ENCODE measurements at regions not wholly inside any gene's neighbourhood (a gene's known extent, or its start where the extent isn't known, plus 50 kb on each side); places are given as distances from the start of the nearest gene placed in this dataset.

DNA sequence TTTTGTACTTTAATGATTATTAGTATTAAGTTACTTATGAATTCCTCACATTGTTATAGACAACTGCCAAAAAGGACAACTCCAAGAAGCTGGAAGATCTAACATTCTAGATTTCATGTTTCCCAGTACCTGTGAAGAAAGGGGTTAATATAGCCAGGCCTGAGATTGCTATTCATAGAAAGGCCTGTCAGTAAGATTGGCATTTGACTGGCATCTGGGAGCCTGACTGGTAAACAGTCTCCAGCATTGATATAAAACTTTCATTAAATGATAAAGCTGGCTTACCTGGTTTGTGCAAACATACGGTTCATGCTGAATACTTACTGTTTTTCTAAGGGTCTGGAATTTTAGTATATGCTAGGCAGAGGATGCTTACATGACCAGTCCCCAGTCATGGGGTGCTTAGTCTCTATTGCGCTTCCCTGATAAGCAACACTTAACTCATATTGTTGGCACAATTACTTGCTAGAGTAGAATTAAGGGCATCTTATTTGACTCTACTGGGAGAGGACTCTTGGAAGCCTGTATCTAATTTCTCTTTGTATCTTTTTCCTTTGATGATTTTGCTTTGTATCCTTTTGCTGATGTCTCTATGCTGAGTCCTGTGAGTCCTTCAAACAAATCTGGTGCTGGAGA, 340.4 kb upstream of the SEMA6A start:
- 57 to 75% (median 64%) methylated on average over 2 of the region's 2 CpGs for WGBS, 5 donors
- H3K9me3 ChIP-seq = no peaks in the 10 kb centered on the region

DNA sequence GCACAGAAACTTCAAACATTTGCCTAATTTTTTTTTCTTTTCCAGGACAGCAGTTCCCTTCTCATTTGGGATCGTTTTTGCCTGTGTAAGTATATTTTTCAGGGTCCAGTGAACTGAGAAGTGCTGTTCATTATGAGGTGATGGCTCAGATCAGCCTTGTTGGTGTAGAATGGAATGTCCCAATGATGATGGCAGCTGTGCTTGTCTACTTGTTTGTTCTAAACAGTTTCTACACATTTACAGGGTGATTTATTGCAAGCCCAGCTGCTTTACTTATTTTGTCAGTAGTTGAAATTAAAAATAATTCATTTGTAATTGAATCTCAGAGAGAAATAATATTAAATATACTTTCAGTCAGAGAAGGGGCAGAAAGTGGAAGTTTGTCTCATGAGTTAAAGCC, 337.6 kb upstream of the SEMA6A start:
- no peak for DNase-seq
- TF ChIP-seq POLR2A (IDR thresholded peaks at IDR 0.05) (no peak), POLR2AphosphoS5 (IDR thresholded peaks at IDR 0.05) (no peak), EP300 (IDR thresholded peaks at IDR 0.05) (no peak)
- TF ChIP-seq, protein P1, sequence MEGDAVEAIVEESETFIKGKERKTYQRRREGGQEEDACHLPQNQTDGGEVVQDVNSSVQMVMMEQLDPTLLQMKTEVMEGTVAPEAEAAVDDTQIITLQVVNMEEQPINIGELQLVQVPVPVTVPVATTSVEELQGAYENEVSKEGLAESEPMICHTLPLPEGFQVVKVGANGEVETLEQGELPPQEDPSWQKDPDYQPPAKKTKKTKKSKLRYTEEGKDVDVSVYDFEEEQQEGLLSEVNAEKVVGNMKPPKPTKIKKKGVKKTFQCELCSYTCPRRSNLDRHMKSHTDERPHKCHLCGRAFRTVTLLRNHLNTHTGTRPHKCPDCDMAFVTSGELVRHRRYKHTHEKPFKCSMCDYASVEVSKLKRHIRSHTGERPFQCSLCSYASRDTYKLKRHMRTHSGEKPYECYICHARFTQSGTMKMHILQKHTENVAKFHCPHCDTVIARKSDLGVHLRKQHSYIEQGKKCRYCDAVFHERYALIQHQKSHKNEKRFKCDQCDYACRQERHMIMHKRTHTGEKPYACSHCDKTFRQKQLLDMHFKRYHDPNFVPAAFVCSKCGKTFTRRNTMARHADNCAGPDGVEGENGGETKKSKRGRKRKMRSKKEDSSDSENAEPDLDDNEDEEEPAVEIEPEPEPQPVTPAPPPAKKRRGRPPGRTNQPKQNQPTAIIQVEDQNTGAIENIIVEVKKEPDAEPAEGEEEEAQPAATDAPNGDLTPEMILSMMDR (IDR thresholded peaks at IDR 0.05) = no peak
- Histone ChIP-seq H3K27me3 (no peaks in the 10 kb centered on the region), H3K4me3 (no peak overlapping the region), H3K9me3 (no peaks in the 10 kb centered on the region), H3K27ac (no peak overlapping the region), H3K36me3 (no peaks in the 10 kb centered on the region), H3K4me1 (no peaks in the 10 kb centered on the region)
- 44 to 54% (median 49%) methylated on average over 1 of the region's 1 CpG for WGBS, 5 donors
- intact Hi-C loops (cut with DNase I; ENCODE audit: low total_unique reads) = no loop called here

More for the DNA sequence above, 340.4 kb upstream of the SEMA6A start:
- TF ChIP-seq POLR2AphosphoS5 (IDR thresholded peaks at IDR 0.05) (no peak), EP300 (IDR thresholded peaks at IDR 0.05) (no peak), POLR2A (IDR thresholded peaks at IDR 0.05) (no peak)
- TF ChIP-seq, protein P1 (IDR thresholded peaks at IDR 0.05) = no peak
- DNase-seq = no peak
- Histone ChIP-seq H3K27me3 (no peaks in the 10 kb centered on the region), H3K27ac (no peak overlapping the region), H3K36me3 (no peaks in the 10 kb centered on the region), H3K4me1 (no peaks in the 10 kb centered on the region), H3K4me3 (no peak overlapping the region)
- intact Hi-C loops (cut with DNase I; ENCODE audit: low total_unique reads) = no loop called here

DNA sequence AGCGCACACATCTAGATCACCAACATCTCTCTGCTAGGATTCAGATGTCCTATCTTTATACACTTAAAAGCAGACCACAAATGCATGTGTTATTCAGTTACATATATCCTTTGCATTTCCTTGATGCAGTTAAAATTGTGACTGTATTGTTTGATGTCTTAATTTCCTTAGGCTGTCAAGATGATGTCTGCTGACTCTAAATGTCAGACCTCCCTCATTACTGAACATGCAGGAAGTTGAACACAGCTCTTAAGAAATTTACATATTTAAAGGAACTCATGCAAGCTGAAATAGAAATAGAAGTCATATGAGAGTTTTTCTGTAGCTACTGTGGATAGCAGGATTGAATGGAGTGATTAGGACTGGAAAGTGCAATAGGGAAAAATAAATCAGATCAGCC, 336.5 kb upstream of the SEMA6A start:
- no peaks in the 10 kb centered on the region for H3K36me3 ChIP-seq
- H3K9me3 ChIP-seq = no peaks in the 10 kb centered on the region
- H3K27me3 ChIP-seq = no peaks in the 10 kb centered on the region
- H3K4me1 ChIP-seq = no peaks in the 10 kb centered on the region
- H3K27ac ChIP-seq = no peak overlapping the region
- intact Hi-C loops (cut with DNase I; ENCODE audit: low total_unique reads) = no loop called here
- no peak for DNase-seq
- no peak overlapping the region for H3K4me3 ChIP-seq
- TF ChIP-seq POLR2AphosphoS5 (IDR thresholded peaks at IDR 0.05) (no peak), EP300 (IDR thresholded peaks at IDR 0.05) (no peak), POLR2A (IDR thresholded peaks at IDR 0.05) (no peak)
- TF ChIP-seq, protein P1 (IDR thresholded peaks at IDR 0.05) = no peak
- WGBS, 5 donors = 95 to 100% (median 98%) methylated on average over 1 of the region's 1 CpG

DNA sequence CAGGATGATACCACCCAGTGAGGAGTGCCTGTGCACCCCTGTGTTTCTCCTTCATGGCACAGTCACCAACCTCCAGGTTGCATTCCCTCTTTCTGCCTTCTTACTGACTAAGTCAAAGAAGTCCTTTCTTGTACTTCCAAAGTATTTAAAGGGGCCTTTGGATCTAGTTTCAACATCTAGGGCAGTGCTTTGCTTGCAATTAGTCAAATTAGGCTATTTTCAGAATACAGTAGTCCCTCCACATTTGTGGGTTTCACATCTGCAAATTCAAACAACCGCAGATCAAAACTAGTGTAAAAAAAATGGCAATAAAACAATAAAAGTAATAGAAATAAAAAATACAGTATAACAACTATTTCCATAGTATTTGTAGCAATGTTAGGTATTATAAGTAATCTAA, 333.9 kb upstream of the SEMA6A start:
- 90 to 96% (median 93%) methylated on average over 1 of the region's 1 CpG for WGBS, 5 donors
- Histone ChIP-seq H3K4me1 (no peaks in the 10 kb centered on the region), H3K27me3 (no peaks in the 10 kb centered on the region), H3K36me3 (no peaks in the 10 kb centered on the region), H3K4me3 (no peak overlapping the region), H3K27ac (no peak overlapping the region), H3K9me3 (no peaks in the 10 kb centered on the region)
- TF ChIP-seq EP300 (IDR thresholded peaks at IDR 0.05) = no peak
- no peak for TF ChIP-seq POLR2A (IDR thresholded peaks at IDR 0.05)
- no peak for TF ChIP-seq POLR2AphosphoS5 (IDR thresholded peaks at IDR 0.05)
- TF ChIP-seq, protein P1 (IDR thresholded peaks at IDR 0.05) = no peak
- intact Hi-C loops (cut with DNase I; ENCODE audit: low total_unique reads) = no loop called here
- no peak for DNase-seq
